ENCODE measurements at regions not wholly inside any gene's neighbourhood (a gene's known extent, or its start where the extent isn't known, plus 50 kb on each side); places are given as distances from the start of the nearest gene placed in this dataset.
A peak's percentile ranks its signal among the peaks of the same experiment; 100 is the strongest.

DNA sequence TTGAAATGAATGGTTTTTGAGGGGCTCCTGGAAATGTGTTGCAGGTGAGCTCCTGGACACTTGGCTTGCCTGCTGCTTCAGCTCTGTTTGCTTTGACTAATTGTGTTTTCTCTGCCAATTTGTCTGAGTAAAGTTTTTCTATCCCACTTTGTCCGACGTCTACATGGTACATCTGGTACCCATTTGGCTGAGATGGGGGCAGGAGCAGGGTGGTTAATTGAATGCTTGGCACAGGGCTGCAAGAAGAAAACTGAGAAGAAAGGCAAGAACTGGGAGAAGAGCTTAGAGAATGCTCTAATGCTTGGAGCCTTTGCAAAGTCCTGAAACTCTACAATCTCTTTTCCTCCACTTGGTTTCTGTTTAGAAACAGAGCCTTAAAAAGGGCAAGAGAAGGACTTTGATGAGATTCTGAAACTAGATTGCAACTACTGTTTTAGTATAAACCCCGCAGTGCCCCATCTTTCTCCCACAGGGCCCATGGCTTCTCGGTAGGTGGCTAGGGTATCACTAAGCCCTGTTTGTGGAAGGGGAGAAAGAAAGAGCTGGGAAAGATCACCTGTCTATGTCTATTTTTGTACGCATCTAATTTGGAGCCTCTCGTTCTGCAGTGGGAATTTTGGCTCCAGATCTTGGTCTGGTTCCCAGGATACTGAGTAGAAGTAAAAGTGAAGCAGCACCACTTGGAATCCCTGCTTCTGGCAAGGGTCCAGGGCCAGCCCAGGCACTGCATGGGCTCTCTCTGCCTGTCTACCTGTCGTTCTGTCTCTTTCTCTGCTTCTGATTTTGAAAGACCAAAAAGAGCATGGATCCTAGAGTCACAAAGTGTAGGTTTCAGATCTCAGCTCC, 214.4 kb downstream of the SEMA6A start:
- Histone ChIP-seq H3K27ac (replicated peaks; ENCODE audit: low read length) (no peak overlapping the region), H3K14ac (ENCODE audit: low read length) (no peak overlapping the region), H3K27me3 (ENCODE audit: control insufficient read depth in 3 of 3, insufficient read depth in 3 of 3, low read depth in 1 of 3, low read length in 3 of 3) (no peaks in the 10 kb centered on the region), H4K8ac (ENCODE audit: low read depth, low read length) (no peak overlapping the region), H3K4me1 (ENCODE audit: control insufficient read depth in 2 of 2, insufficient read depth in 1 of 2, low read depth in 1 of 2, low read length in 2 of 2) (peaks cover 0 to 6% of the 10 kb centered on the region in 2 donors), H2BK15ac (ENCODE audit: low read length) (no peak overlapping the region), H4K91ac (ENCODE audit: low read depth, low read length, poor library complexity) (no peak overlapping the region), H2AFZ (ENCODE audit: low read length) (no peak overlapping the region), H3K4me2 (ENCODE audit: insufficient read depth, low read length, poor library complexity, severe bottlenecking) (no peak overlapping the region), H3K9ac (ENCODE audit: low read depth, low read length, poor library complexity) (no peak overlapping the region), H3K4me3 (ENCODE audit: low read length in 2 of 2) (no peak overlapping the region), H3K9me3 (replicated peaks in 1 of 2; ENCODE audit: control insufficient read depth in 2 of 2, insufficient read depth in 1 of 2, low read depth in 1 of 2, low read length in 2 of 2) (peaks cover 0 to 6% of the 10 kb centered on the region in 2 donors), H3K36me3 (replicated peaks in 1 of 2; ENCODE audit: control insufficient read depth in 2 of 2, insufficient read depth in 2 of 2, low read length in 2 of 2) (no peaks in the 10 kb centered on the region), H2BK5ac (ENCODE audit: low read length) (no peak overlapping the region), H2BK120ac (ENCODE audit: low read depth, low read length) (no peak overlapping the region), H3K18ac (ENCODE audit: low read length) (no peak overlapping the region), H3K79me1 (ENCODE audit: low read depth, low read length) (no peaks in the 10 kb centered on the region), H2AK5ac (ENCODE audit: low read depth, low read length) (no peak overlapping the region), H2BK12ac (ENCODE audit: low read length) (no peak overlapping the region), H3K4ac (ENCODE audit: low read length) (no peak overlapping the region), H3K23ac (ENCODE audit: low read depth, low read length, poor library complexity) (no peak overlapping the region)
- no peak for DNase-seq (ENCODE audit: low spot score)
- WGBS, 2 donors (ENCODE audit: extremely low coverage in 2 of 2, insufficient read length in 2 of 2, insufficient replicate concordance in 1 of 2): no CpG with 5 or more reads among the region's 7 CpGs

DNA sequence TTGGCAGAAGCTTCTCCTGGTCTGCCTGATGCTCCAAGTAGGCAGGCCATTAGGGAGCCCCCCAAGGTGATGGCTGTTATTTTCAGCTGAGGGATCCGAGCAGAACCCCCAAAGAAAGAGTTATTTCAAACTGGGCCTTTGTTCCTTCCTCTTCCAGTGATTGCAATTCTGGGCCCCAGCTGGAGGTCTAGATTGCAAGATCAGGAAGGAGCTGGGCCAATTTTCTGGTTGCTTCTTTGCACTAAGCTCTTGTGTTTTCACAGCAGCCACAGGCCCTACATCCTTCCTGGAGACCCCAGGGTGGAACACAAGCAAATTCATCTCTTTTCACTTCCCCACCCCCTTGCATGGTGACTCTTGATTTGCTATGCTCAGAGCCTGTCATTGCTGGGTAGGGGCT, 215.0 kb downstream of the SEMA6A start:
- Histone ChIP-seq H2AK5ac (ENCODE audit: low read depth, low read length) (no peak overlapping the region), H3K4me1 (ENCODE audit: control insufficient read depth in 2 of 2, insufficient read depth in 1 of 2, low read depth in 1 of 2, low read length in 2 of 2) (peaks cover 0 to 6% of the 10 kb centered on the region in 2 donors), H3K4me3 (ENCODE audit: low read length in 2 of 2) (no peak overlapping the region), H2AFZ (ENCODE audit: low read length) (no peak overlapping the region), H3K9ac (ENCODE audit: low read depth, low read length, poor library complexity) (no peak overlapping the region), H3K27ac (replicated peaks; ENCODE audit: low read length) (no peak overlapping the region), H3K14ac (ENCODE audit: low read length) (no peak overlapping the region), H4K8ac (ENCODE audit: low read depth, low read length) (no peak overlapping the region), H2BK12ac (ENCODE audit: low read length) (no peak overlapping the region), H3K36me3 (replicated peaks in 1 of 2; ENCODE audit: control insufficient read depth in 2 of 2, insufficient read depth in 2 of 2, low read length in 2 of 2) (no peaks in the 10 kb centered on the region), H3K79me1 (ENCODE audit: low read depth, low read length) (no peaks in the 10 kb centered on the region), H4K91ac (ENCODE audit: low read depth, low read length, poor library complexity) (no peak overlapping the region), H3K18ac (ENCODE audit: low read length) (no peak overlapping the region), H3K23ac (ENCODE audit: low read depth, low read length, poor library complexity) (no peak overlapping the region), H2BK120ac (ENCODE audit: low read depth, low read length) (no peak overlapping the region), H3K27me3 (ENCODE audit: control insufficient read depth in 3 of 3, insufficient read depth in 3 of 3, low read depth in 1 of 3, low read length in 3 of 3) (no peaks in the 10 kb centered on the region), H2BK15ac (ENCODE audit: low read length) (no peak overlapping the region), H3K4me2 (ENCODE audit: insufficient read depth, low read length, poor library complexity, severe bottlenecking) (no peak overlapping the region), H2BK5ac (ENCODE audit: low read length) (no peak overlapping the region), H3K4ac (ENCODE audit: low read length) (no peak overlapping the region), H3K9me3 (replicated peaks in 1 of 2; ENCODE audit: control insufficient read depth in 2 of 2, insufficient read depth in 1 of 2, low read depth in 1 of 2, low read length in 2 of 2) (peaks cover 0 to 7% of the 10 kb centered on the region in 2 donors)
- no CpG with 5 or more reads among the region's 1 CpG for WGBS, 2 donors (ENCODE audit: extremely low coverage in 2 of 2, insufficient read length in 2 of 2, insufficient replicate concordance in 1 of 2)
- no peak for DNase-seq (ENCODE audit: low spot score)

DNA sequence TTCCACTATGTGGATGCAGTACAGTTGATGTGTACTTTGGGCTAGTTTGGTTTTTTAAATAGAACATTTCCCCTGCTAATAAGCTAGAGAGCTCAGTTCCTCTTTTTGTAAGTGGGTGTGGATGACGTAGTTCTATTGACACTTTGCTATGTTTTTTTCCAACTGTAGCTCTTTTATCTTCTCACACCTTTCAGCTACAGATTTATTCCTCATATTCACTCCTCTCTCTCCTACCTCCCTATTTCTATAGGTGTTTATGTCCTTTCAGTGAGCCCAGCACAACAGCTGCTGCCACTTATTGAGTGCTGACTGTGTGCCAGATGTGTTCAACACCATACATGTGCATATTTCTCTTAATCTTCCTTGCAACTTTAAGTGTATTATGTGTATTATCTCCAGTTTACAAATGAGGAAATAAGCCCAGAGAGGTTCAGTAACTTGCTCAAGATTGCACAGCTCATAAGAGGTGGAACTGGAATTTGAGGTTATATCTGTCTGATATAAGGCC, 215.7 kb downstream of the SEMA6A start:
- Histone ChIP-seq H2BK5ac (ENCODE audit: low read length) (no peak overlapping the region), H3K27me3 (ENCODE audit: control insufficient read depth in 3 of 3, insufficient read depth in 3 of 3, low read depth in 1 of 3, low read length in 3 of 3) (no peaks in the 10 kb centered on the region), H2BK120ac (ENCODE audit: low read depth, low read length) (no peak overlapping the region), H3K36me3 (replicated peaks in 1 of 2; ENCODE audit: control insufficient read depth in 2 of 2, insufficient read depth in 2 of 2, low read length in 2 of 2) (no peaks in the 10 kb centered on the region), H2AFZ (ENCODE audit: low read length) (no peak overlapping the region), H3K79me1 (ENCODE audit: low read depth, low read length) (no peaks in the 10 kb centered on the region), H2AK5ac (ENCODE audit: low read depth, low read length) (no peak overlapping the region), H3K18ac (ENCODE audit: low read length) (no peak overlapping the region), H3K4me3 (ENCODE audit: low read length in 2 of 2) (no peak overlapping the region), H4K8ac (ENCODE audit: low read depth, low read length) (no peak overlapping the region), H3K9me3 (replicated peaks in 1 of 2; ENCODE audit: control insufficient read depth in 2 of 2, insufficient read depth in 1 of 2, low read depth in 1 of 2, low read length in 2 of 2) (peaks cover 0 to 11% of the 10 kb centered on the region in 2 donors), H3K23ac (ENCODE audit: low read depth, low read length, poor library complexity) (no peak overlapping the region), H2BK15ac (ENCODE audit: low read length) (no peak overlapping the region), H2BK12ac (ENCODE audit: low read length) (no peak overlapping the region), H3K4me1 (ENCODE audit: control insufficient read depth in 2 of 2, insufficient read depth in 1 of 2, low read depth in 1 of 2, low read length in 2 of 2) (peaks cover 0 to 6% of the 10 kb centered on the region in 2 donors), H3K4ac (ENCODE audit: low read length) (no peak overlapping the region), H4K91ac (ENCODE audit: low read depth, low read length, poor library complexity) (peak overlapping the region; percentile 25), H3K27ac (replicated peaks; ENCODE audit: low read length) (no peak overlapping the region), H3K9ac (ENCODE audit: low read depth, low read length, poor library complexity) (no peak overlapping the region), H3K14ac (ENCODE audit: low read length) (no peak overlapping the region), H3K4me2 (ENCODE audit: insufficient read depth, low read length, poor library complexity, severe bottlenecking) (no peak overlapping the region)
- DNase-seq (ENCODE audit: low spot score): no peak
- WGBS, 2 donors (ENCODE audit: extremely low coverage in 2 of 2, insufficient read length in 2 of 2, insufficient replicate concordance in 1 of 2): no CpG with 5 or more reads among the region's 1 CpG

DNA sequence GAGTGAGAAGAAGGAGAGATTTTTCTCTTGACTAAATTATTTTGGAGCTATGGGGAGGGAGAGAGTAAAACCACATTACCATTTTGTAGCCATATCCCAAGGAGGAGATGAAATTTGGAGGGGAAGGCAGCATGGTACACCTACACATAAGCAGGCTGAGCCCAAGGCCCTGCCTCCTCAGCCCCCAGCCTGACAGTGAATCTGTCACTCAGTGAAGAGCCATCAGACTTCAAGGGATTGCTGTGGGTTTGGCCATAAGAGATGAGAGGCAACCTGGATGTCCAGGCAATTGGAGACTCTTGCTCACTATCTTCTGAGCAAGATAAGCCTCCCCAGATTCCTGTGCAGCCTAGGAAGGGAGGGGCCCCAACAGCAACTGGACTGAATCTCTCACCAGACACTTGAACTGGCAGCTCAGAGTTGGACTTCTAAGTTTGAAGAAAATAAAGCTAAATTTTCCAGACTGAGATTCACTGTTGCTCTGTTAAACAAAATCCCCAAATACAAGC, 216.6 kb downstream of the SEMA6A start:
- H2AK5ac ChIP-seq (ENCODE audit: low read depth, low read length): no peak overlapping the region

More for the DNA sequence above, 216.6 kb downstream of the SEMA6A start:
- H3K79me1 ChIP-seq (ENCODE audit: low read depth, low read length): no peaks in the 10 kb centered on the region
- no peak for DNase-seq (ENCODE audit: low spot score)
- no peak overlapping the region for H3K4ac ChIP-seq (ENCODE audit: low read length)
- H2BK15ac ChIP-seq (ENCODE audit: low read length): no peak overlapping the region
- no peak overlapping the region for H2BK12ac ChIP-seq (ENCODE audit: low read length)
- no peak overlapping the region for H3K4me2 ChIP-seq (ENCODE audit: insufficient read depth, low read length, poor library complexity, severe bottlenecking)
- no peak overlapping the region for H2BK120ac ChIP-seq (ENCODE audit: low read depth, low read length)
- no peak overlapping the region for H3K23ac ChIP-seq (ENCODE audit: low read depth, low read length, poor library complexity)
- H3K27ac ChIP-seq (replicated peaks; ENCODE audit: low read length): no peak overlapping the region
- no peak overlapping the region for H4K8ac ChIP-seq (ENCODE audit: low read depth, low read length)
- H3K4me3 ChIP-seq (ENCODE audit: low read length in 2 of 2): no peak overlapping the region
- no peak overlapping the region for H3K14ac ChIP-seq (ENCODE audit: low read length)
- H3K9me3 ChIP-seq (replicated peaks in 1 of 2; ENCODE audit: control insufficient read depth in 2 of 2, insufficient read depth in 1 of 2, low read depth in 1 of 2, low read length in 2 of 2): peaks cover 0 to 15% of the 10 kb centered on the region in 2 donors
- no peak overlapping the region for H3K9ac ChIP-seq (ENCODE audit: low read depth, low read length, poor library complexity)
- H2BK5ac ChIP-seq (ENCODE audit: low read length): no peak overlapping the region
- no peaks in the 10 kb centered on the region for H3K36me3 ChIP-seq (replicated peaks in 1 of 2; ENCODE audit: control insufficient read depth in 2 of 2, insufficient read depth in 2 of 2, low read length in 2 of 2)
- H2AFZ ChIP-seq (ENCODE audit: low read length): no peak overlapping the region
- no peaks in the 10 kb centered on the region for H3K27me3 ChIP-seq (ENCODE audit: control insufficient read depth in 3 of 3, insufficient read depth in 3 of 3, low read depth in 1 of 3, low read length in 3 of 3)
- peaks cover 0 to 6% of the 10 kb centered on the region in 2 donors for H3K4me1 ChIP-seq (ENCODE audit: control insufficient read depth in 2 of 2, insufficient read depth in 1 of 2, low read depth in 1 of 2, low read length in 2 of 2)
- H4K91ac ChIP-seq (ENCODE audit: low read depth, low read length, poor library complexity): no peak overlapping the region
- H3K18ac ChIP-seq (ENCODE audit: low read length): no peak overlapping the region
